Adrenal gland (tissue), 9 donors: ENCODE measurements at regions not wholly inside any gene's neighbourhood (a gene's known extent, or its start where the extent isn't known, plus 50 kb on each side); places are given as distances from the start of the nearest gene placed in this dataset.

Experiments used
- DNase-seq, 7 donors: peaks; one replicate each; pipeline ENCODE4 v3.0.0-alpha.2; 2019 to 2020
- H3K27ac ChIP-seq, 5 donors: fragments of 200-600 bp; sonication (generic) in 4 of 5; 1 replicate in 3 of 5; 2 replicates in 2 of 5; pipeline versions ENCODE4 v1.5.1 to v1.8.0; 2016 to 2020; ENCODE audit warnings: mild to moderate bottlenecking in 1 of 5
- H3K27me3 ChIP-seq: fragments of 200-600 bp; 2 replicates; pipeline ENCODE4 v1.8.0; 2021
- H3K36me3 ChIP-seq, 2 donors: fragments of 200-600 bp; replicated peaks in 1 of 2; 1 replicate in 1 of 2; 2 replicates in 1 of 2; pipeline versions ENCODE4 v1.5.1 to v1.8.0; 2018 to 2022
- H3K4me1 ChIP-seq, 2 donors: fragments of 200-600 bp; replicated peaks in 1 of 2; 1 replicate in 1 of 2; 2 replicates in 1 of 2; pipeline versions ENCODE4 v1.5.1 to v1.8.0; 2018 to 2021
- H3K4me3 ChIP-seq, 4 donors: fragments of 200-600 bp; sonication (generic) in 3 of 4; one replicate each; pipeline ENCODE4 v1.5.1; 2016 to 2018
- H3K9me3 ChIP-seq, 3 donors: fragments of 200-600 bp; sonication (generic) in 1 of 3; replicated peaks in 1 of 3; 1 replicate in 2 of 3; 2 replicates in 1 of 3; pipeline versions ENCODE4 v1.5.1 to v1.8.0; 2016 to 2021
- CTCF ChIP-seq, 6 experiments: fragments of 450-650 bp in 4 of 6; fragments of 200-600 bp in 2 of 6; sonication (generic) in 1 of 6; IDR thresholded peaks; 1 replicate in 5 of 6; 2 replicates in 1 of 6; pipeline versions ENCODE4 v1.5.1 to v1.8.0; 2016 to 2021; ENCODE audit warnings: antibody characterized with exemption in 6 of 6, mild to moderate bottlenecking in 2 of 6, moderate library complexity in 1 of 6
- POLR2A ChIP-seq, 2 donors: fragments of 450-650 bp; IDR thresholded peaks; one replicate each; pipeline ENCODE4 v1.6.1; 2017; ENCODE audit warnings: antibody characterized with exemption in 2 of 2, mild to moderate bottlenecking in 2 of 2, moderate library complexity in 1 of 2
- WGBS, 4 donors: extraction: QIAGEN DNeasy Blood & Tissue Kit in 2 of 4; methylation state at CpG; one replicate each; pipeline versions ENCODE4 v1.1.5 to v1.1.7; 2013 to 2017; 5-methylcytosine and 5-hydroxymethylcytosine counted together
- intact Hi-C, 2 donors: fragments of 100-400 bp; cut with DNase I; formaldehyde crosslinking; loops; one replicate each; pipeline versions ENCODE4 v1.14.1 to v1.15.0; 2022 to 2023
- donor health status: healthy with polysubstance abuse.
- donor health status: Bipolar disorder and iron deficiency.
- donor health status: DM: yes; HTN: yes; CAD: no.
- donor health status: DM: no; HTN: no; CAD: no.
- donor health status: DM: no; HTN: no; CAD: no.

GRCh38 chr17:53033297-53033696 lies 789.4 kb upstream of the KIF2B start:
- no peak for DNase-seq
- Histone ChIP-seq H3K27ac (no peak overlapping the region), H3K27me3 (no peaks in the 10 kb centered on the region), H3K9me3 (peaks cover 0 to 4% (median 0%) of the 10 kb centered on the region in 3 donors), H3K4me1 (no peaks in the 10 kb centered on the region), H3K36me3 (no peaks in the 10 kb centered on the region), H3K4me3 (no peak overlapping the region)
- no peak for TF ChIP-seq CTCF (IDR thresholded peaks at IDR 0.05)
- TF ChIP-seq POLR2A (IDR thresholded peaks at IDR 0.05), result no peak
- intact Hi-C loops, result no loop called here

- peak in 1 of 6 experiments; percentile 16 for TF ChIP-seq CTCF (IDR thresholded peaks at IDR 0.05)
- no peak for TF ChIP-seq POLR2A (IDR thresholded peaks at IDR 0.05)
- DNase-seq, result peak in 1 of 7 donors; percentile 58
- no peaks in the 10 kb centered on the region for H3K36me3 ChIP-seq
- intact Hi-C loops, result no loop called here
- no peaks in the 10 kb centered on the region for H3K4me1 ChIP-seq
- peaks cover 0 to 4% (median 0%) of the 10 kb centered on the region in 3 donors for H3K9me3 ChIP-seq
- no peaks in the 10 kb centered on the region for H3K27me3 ChIP-seq
- no peak overlapping the region for H3K4me3 ChIP-seq
- H3K27ac ChIP-seq, result no peak overlapping the region
- 22 to 37% (median 25%) methylated on average over 3 of the region's 3 CpGs for WGBS, 4 donors
These were observed 789.9 kb upstream of the KIF2B start for GRCh38 chr17:53032861-53033271.

- no peak for DNase-seq
- Histone ChIP-seq H3K36me3 (no peaks in the 10 kb centered on the region), H3K27ac (no peak overlapping the region), H3K4me3 (no peak overlapping the region), H3K9me3 (no peaks in the 10 kb centered on the region), H3K4me1 (no peaks in the 10 kb centered on the region), H3K27me3 (no peaks in the 10 kb centered on the region)
- intact Hi-C loops, result no loop called here
- TF ChIP-seq CTCF (IDR thresholded peaks at IDR 0.05) (no peak), POLR2A (IDR thresholded peaks at IDR 0.05) (no peak)
These were observed 805.5 kb upstream of the KIF2B start for GRCh38 chr17:53017227-53017626.

- no peak for DNase-seq
These were observed 806.6 kb upstream of the KIF2B start for GRCh38 chr17:53016085-53016484.

More at GRCh38 chr17:53016085-53016484, 806.6 kb upstream of the KIF2B start:
- Histone ChIP-seq H3K27ac (no peak overlapping the region), H3K4me1 (no peaks in the 10 kb centered on the region), H3K36me3 (no peaks in the 10 kb centered on the region), H3K9me3 (no peaks in the 10 kb centered on the region), H3K27me3 (no peaks in the 10 kb centered on the region), H3K4me3 (no peak overlapping the region)
- intact Hi-C loops, result no loop called here
- TF ChIP-seq CTCF (IDR thresholded peaks at IDR 0.05), result no peak
- TF ChIP-seq POLR2A (IDR thresholded peaks at IDR 0.05), result no peak
